GM21423 (cell line): ENCODE measurements at regions not wholly inside any gene's neighbourhood (a gene's known extent, or its start where the extent isn't known, plus 50 kb on each side); places are given as distances from the start of the nearest gene placed in this dataset.

Source experiments
- ATAC-seq: cut with Tn5 transposase; IDR thresholded peaks from one replicate; pipeline ENCODE4 v1.9.1; 2021; ENCODE audit warnings: mild to moderate bottlenecking, moderate library complexity; ENCODE audit not compliant: unreplicated experiment

DNA sequence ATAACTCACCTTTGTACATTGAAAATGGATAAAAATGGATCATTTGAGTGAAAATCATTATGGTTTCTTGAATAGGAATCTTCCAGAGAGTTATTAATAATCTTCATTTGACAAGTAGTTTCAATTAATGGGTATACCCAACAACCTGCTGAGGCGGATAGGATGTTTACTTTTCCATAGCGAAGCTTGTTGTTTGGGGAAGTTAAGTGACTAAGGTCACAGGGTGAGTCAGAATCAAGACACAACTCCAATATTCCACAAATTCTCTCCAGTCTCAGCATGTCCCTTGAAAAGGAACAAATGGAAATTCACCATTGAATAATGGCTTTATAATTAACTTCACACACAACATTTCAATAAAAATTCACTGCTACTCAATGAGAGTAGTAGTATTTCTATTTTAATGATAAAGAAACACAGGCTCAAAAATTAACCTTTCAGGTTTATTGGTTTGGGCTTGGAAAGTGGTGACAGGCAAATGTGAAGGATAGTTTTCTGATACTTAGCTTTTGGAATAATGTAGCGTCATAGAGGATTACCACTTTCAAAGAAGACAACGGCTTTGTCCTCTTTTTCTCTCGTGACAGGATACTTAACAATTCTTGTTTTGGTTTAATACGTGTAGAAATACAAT lies 211.3 kb downstream of the GPD2 start:
- no peak for ATAC-seq

- ATAC-seq, result no peak
Measured at GRCh38 chr2:156648522-156648921, 212.3 kb downstream of the GPD2 start.

- no peak for ATAC-seq
Measured at GRCh38 chr2:156649596-156649995, 213.4 kb downstream of the GPD2 start.

- no peak for ATAC-seq
Measured at GRCh38 chr2:156652691-156653090, 216.5 kb downstream of the GPD2 start.

GRCh38 chr2:156653675-156654074 lies 217.5 kb downstream of the GPD2 start:
- ATAC-seq, result no peak

DNA sequence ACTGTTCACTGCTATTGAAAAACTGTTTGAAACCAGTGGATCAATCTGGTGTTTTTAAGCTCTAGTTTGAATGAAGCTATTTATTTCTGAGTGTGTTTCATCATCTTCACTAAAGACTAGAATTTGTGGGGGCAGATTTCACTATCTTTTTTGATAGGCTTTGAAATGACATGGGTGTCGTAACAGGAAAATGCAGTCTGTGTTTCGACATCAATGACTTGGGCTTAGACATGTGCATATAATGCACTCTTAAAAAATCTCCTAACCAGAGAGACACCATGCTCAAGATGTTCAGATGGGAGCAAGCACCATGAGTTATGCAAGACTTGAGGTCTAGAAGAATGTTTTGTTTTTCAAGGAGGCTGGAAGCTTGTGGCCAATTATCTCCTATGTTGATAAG lies 221.6 kb downstream of the GPD2 start:
- ATAC-seq, result no peak

DNA sequence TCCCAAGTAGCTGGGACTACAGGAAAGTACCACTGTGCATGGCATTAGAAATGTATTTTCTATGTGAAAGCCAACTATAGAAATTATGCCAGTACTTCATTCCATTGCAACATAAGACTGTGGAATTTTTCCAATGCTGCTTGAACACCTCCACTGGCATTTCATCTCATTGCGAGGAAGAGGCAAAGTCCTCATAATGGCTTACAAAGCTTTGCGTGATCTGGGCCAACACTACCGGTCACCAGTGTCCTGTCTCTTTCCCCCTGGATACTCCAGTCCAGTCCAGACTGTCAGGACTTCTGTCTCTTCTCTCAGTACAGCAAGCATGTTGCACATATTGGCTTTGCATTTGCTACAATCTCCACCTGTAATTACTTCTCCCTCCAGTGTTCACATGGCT lies 223.5 kb downstream of the GPD2 start:
- no peak for ATAC-seq

GRCh38 chr2:156663757-156664409 lies 227.7 kb downstream of the GPD2 start:
- ATAC-seq, result peak; percentile 80

GRCh38 chr2:156666130-156666785 lies 230.1 kb downstream of the GPD2 start:
- ATAC-seq, result no peak

- no peak for ATAC-seq
Measured at GRCh38 chr2:156670104-156670503, 233.9 kb downstream of the GPD2 start.

DNA sequence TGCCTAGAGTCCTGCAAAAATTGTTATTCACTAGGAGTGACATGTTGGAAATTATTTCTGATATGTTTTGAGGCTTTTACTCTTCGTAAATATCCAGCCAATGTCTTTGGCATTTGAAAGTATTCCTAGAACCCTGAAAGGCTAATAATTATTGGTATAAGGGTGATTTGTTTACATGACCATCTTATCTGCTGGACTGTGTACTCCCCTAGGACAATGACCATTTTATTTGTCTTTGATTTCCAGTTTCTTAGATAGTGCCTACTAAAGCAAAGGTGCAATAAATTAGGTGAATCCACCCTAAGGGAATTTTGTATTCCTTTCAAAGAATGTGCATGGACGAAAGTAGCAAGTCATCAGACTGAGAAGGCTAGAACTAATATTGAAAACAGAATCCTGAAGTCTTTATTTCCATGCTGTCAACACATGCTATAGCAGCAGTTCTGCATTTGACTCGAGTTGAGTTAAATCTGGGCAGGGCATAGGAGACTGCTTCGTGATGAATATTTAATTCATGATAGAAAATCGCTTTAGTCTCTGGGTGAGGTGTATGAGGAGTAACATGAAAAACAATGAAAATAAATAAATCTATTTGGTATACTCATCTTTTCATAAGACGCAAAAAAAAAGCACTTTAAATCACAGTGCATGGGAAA lies 235.7 kb downstream of the GPD2 start:
- no peak for ATAC-seq

GRCh38 chr2:156672556-156673332 lies 236.6 kb downstream of the GPD2 start:
- ATAC-seq, result no peak

DNA sequence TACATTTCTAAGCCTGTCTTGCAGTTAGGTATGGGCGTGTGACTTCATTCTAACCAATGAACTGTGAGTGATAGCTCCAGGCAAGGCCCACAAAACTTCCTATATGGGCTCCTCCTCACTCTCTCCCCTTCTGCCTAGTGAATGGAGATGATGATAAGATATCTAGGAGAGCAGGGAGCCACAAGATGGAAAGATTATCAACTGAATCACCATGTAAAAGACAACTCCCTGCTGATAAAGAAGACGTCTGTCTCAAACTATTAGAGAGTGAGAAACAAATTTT lies 237.1 kb downstream of the GPD2 start:
- ATAC-seq, result no peak

DNA sequence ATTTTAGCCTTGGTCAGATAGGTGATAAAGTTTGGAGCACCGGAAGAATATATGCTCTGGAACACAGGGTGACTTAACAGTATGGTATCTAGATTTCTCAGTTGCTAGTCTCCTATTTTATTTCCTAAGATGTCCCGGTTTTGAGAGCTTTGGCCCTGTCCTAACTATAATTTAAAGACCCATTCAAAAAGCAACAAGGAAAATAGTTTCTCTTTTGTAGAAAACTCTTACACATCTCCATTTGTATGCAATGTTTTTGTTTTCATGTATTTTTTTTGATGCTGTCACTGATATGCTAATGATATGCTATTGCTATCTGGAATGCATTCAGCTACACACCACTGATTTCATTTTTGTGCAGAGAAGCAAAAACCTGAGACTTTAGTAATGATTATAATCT lies 237.8 kb downstream of the GPD2 start:
- ATAC-seq, result no peak

GRCh38 chr2:156675896-156676295 lies 239.7 kb downstream of the GPD2 start:
- no peak for ATAC-seq

DNA sequence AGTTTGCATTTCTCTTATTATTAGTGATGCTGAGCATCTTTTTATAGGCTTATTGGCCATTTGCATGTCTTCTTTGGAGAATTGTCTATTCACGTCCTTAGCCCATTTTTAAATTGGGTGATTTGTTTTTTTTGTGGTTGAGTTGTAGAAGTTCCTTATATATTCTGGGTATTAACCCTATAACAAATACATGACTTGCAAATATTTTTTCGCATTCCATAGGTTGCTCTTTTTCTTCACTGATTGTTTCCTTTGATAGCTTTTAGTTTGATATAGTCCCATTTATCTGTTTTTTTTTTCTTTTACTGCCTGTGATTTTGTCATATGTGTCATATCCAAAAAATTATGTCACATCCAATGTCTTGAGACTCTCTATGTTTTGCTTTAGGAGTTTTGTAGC lies 243.6 kb downstream of the GPD2 start:
- no peak for ATAC-seq

DNA sequence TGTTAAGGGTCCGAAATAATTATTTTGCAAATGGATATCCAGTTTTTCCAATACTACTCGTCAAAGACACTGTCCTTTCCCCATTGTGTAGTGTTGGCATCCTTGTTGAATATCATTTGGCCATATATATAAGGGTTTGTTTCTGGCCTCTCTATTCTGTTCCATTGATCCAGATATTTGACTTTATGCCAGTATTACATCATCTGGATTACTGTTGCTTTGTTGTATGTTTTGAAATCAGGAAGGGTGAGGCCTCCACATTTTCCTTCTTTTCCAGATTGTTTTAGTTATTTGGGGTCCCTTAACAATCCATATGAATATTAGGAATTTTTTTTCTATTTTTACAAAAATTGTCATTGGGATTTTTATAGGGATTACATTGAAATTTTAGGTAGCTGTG lies 244.1 kb downstream of the GPD2 start:
- no peak for ATAC-seq

DNA sequence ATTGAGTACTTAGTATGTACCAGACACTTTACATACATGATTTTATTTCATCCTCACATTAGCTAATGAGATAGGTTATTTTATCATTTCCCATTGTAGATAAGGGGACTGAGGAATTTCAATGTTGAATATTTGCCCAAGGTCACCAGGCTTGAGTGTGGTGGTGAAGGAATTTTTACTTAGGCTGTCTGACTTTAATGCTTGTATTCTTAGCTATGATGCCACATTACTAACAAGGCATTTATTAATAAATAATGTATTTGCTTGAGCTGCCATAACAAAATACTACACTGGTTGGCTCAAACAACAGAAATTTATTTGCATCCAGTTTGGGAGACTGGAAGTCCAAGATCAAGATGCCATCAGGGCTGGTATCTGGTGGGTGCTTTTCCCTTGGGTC lies 250.9 kb downstream of the GPD2 start:
- no peak for ATAC-seq

DNA sequence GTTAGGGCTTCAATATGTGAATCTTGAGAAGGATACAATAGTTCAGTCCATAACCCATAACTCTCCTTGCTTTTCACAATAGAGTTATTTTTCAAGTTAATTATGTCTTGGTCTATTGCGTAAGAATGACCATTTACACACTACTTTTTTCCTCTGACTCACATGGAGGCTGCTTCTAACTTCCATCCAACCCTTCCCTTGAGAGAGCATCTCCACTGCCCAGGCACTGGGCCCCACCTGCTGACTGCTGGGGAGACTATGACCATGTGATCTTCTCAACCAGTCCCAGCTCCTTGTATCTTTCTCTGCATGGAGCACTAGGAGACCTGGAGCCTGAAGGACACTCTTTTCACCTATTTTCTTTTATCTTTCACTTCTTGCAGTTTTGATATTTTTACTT lies 251.5 kb downstream of the GPD2 start:
- no peak for ATAC-seq

GRCh38 chr2:156689939-156690338 lies 253.8 kb downstream of the GPD2 start:
- ATAC-seq, result no peak

GRCh38 chr2:156691014-156691413 lies 254.8 kb downstream of the GPD2 start:
- no peak for ATAC-seq
